Hepatocyte (in vitro differentiated cells): ENCODE measurements at regions not wholly inside any gene's neighbourhood (a gene's known extent, or its start where the extent isn't known, plus 50 kb on each side); places are given as distances from the start of the nearest gene placed in this dataset.
A peak's percentile ranks its signal among the peaks of the same experiment; 100 is the strongest.

Experiments
- DNase-seq: peaks from one replicate; pipeline ENCODE4 v3.0.0-alpha.2; 2016; ENCODE audit warnings: low spot score
- H2AFZ ChIP-seq: fragments of 200-600 bp; sonication (generic); 2 replicates; pipeline ENCODE4 v1.6.0; 2016; ENCODE audit warnings: antibody characterized with exemption, mild to moderate bottlenecking
- H3K27ac ChIP-seq: fragments of 200-600 bp; sonication (generic); 2 replicates; pipeline ENCODE4 v1.5.1; 2016; ENCODE audit warnings: mild to moderate bottlenecking
- H3K27me3 ChIP-seq: fragments of 200-600 bp; sonication (generic); 2 replicates; pipeline ENCODE4 v1.6.1; 2016
- H3K36me3 ChIP-seq: fragments of 200-600 bp; sonication (generic); replicated peaks from 2 replicates; pipeline ENCODE4 v1.5.1; 2016; ENCODE audit warnings: low read depth; ENCODE audit not compliant: insufficient read depth
- H3K4me1 ChIP-seq: fragments of 200-600 bp; sonication (generic); 2 replicates; pipeline ENCODE4 v1.5.1; 2016; ENCODE audit warnings: mild to moderate bottlenecking, moderate library complexity; ENCODE audit not compliant: insufficient read depth
- H3K4me2 ChIP-seq: fragments of 200-600 bp; sonication (generic); 2 replicates; pipeline ENCODE4 v1.6.0; 2016
- H3K4me3 ChIP-seq: fragments of 200-600 bp; sonication (generic); 2 replicates; pipeline ENCODE4 v1.5.1; 2016; ENCODE audit warnings: mild to moderate bottlenecking
- H3K79me2 ChIP-seq: fragments of 200-600 bp; sonication (generic); 2 replicates; pipeline ENCODE4 v1.6.0; 2017; ENCODE audit warnings: mild to moderate bottlenecking
- H3K9me2 ChIP-seq: fragments of 200-600 bp; sonication (generic); replicated peaks from 2 replicates; pipeline ENCODE4 v1.6.0; 2017; ENCODE audit warnings: mild to moderate bottlenecking; ENCODE audit not compliant: insufficient read depth
- H3K9me3 ChIP-seq: fragments of 200-600 bp; sonication (generic); 2 replicates; pipeline ENCODE4 v1.5.1; 2016; ENCODE audit warnings: low read depth, mild to moderate bottlenecking
- H4K20me1 ChIP-seq: fragments of 200-600 bp; sonication (generic); 2 replicates; pipeline ENCODE4 v1.6.0; 2016; ENCODE audit warnings: mild to moderate bottlenecking; ENCODE audit not compliant: insufficient read depth, poor library complexity, severe bottlenecking
- EZH2 ChIP-seq: fragments of 200-600 bp; sonication (generic); IDR thresholded peaks from 2 replicates; pipeline ENCODE4 v1.6.1; 2016; ENCODE audit warnings: antibody characterized with exemption, mild to moderate bottlenecking, borderline replicate concordance
- EZH2phosphoT487 ChIP-seq: fragments of 200-600 bp; sonication (generic); IDR thresholded peaks from one replicate; pipeline ENCODE4 v1.6.1; 2018; ENCODE audit warnings: antibody characterized with exemption, mild to moderate bottlenecking, low read depth, moderate library complexity; ENCODE audit not compliant: unreplicated experiment, severe bottlenecking
- WGBS: methylation state at CpG from one replicate; pipeline ENCODE4 v1.1.6; 2016; ENCODE audit warnings: low lambda C conversion rate; ENCODE audit errors: missing lambda C conversion rate; 5-methylcytosine and 5-hydroxymethylcytosine counted together
- TF ChIP-seq, protein P1 (sequence below): fragments of 200-600 bp; sonication (generic); IDR thresholded peaks from 2 replicates; pipeline ENCODE4 v1.5.1; 2016; ENCODE audit warnings: antibody characterized with exemption, mild to moderate bottlenecking; ENCODE audit not compliant: poor library complexity

DNA sequence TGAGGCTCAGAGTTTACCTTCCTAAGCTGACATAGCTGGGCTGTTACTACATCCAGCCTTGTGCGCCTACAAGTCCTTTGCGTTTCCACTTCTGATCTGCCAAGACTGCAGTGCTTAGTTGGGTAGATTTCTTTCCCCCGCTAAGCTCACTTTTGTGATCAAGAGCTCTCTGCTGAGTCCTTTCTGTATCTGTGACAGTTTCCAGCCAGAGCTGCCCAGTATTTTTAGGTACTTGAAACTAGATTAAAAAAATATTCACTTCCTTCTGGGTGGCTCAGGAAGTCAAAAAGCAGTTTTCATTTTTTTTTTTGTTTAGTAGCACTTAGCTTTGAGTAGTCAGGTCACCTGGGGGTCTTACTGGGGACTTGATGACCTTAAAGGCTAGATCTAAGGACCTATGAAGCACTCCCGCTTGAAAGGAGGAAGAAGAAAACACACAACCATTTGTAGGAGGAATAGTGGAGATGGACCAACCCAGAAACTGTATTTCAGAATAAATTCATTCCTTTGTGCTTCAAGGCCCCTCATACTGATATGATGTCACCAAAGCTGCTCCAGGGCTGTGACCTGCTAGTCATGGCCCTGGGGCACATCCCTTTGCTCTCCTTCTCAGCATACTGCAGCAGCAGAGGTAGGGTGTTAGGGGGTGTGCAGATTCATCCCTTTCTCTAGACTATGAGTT, 75.6 kb upstream of the HNF1B start:
- Histone ChIP-seq H3K27me3 (no peaks in the 10 kb centered on the region), H3K9me3 (no peaks in the 10 kb centered on the region), H3K4me1 (no peaks in the 10 kb centered on the region), H3K36me3 (no peaks in the 10 kb centered on the region), H3K4me2 (no peak overlapping the region), H3K27ac (no peak overlapping the region), H3K79me2 (no peaks in the 10 kb centered on the region), H3K9me2 (no peaks in the 10 kb centered on the region), H2AFZ (no peak overlapping the region), H3K4me3 (no peak overlapping the region), H4K20me1 (no peaks in the 10 kb centered on the region)
- no peak for DNase-seq
- TF ChIP-seq EZH2: no peak
- TF ChIP-seq EZH2phosphoT487: no peak
- TF ChIP-seq, protein P1, sequence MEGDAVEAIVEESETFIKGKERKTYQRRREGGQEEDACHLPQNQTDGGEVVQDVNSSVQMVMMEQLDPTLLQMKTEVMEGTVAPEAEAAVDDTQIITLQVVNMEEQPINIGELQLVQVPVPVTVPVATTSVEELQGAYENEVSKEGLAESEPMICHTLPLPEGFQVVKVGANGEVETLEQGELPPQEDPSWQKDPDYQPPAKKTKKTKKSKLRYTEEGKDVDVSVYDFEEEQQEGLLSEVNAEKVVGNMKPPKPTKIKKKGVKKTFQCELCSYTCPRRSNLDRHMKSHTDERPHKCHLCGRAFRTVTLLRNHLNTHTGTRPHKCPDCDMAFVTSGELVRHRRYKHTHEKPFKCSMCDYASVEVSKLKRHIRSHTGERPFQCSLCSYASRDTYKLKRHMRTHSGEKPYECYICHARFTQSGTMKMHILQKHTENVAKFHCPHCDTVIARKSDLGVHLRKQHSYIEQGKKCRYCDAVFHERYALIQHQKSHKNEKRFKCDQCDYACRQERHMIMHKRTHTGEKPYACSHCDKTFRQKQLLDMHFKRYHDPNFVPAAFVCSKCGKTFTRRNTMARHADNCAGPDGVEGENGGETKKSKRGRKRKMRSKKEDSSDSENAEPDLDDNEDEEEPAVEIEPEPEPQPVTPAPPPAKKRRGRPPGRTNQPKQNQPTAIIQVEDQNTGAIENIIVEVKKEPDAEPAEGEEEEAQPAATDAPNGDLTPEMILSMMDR: no peak
- 76% methylated on average over 4 of the region's 4 CpGs for WGBS

DNA sequence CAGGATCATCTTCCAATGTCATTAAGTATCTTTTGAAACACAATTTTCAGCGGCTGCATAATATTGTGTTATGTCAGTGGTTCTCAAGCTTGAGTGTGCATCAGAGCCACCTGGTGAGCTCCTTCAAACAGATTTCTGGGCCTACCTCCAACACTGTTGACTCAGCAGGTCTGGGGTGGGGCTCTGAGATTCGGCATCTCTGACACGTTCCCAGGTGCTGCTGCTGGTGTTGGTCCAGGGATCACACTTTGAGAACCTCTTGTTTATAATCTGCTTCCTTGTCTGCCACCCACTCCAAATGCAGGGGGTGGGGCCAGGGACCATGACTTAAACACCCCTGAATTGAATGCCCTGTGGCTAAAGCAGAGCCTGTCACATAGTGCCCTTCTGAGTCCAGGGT, 73.8 kb upstream of the HNF1B start:
- no peak overlapping the region for H3K4me2 ChIP-seq
- H3K9me2 ChIP-seq: no peaks in the 10 kb centered on the region
- no peak for DNase-seq
- no peaks in the 10 kb centered on the region for H3K27me3 ChIP-seq
- no peaks in the 10 kb centered on the region for H3K79me2 ChIP-seq
- no peak overlapping the region for H3K4me3 ChIP-seq
- H4K20me1 ChIP-seq: no peaks in the 10 kb centered on the region
- TF ChIP-seq EZH2phosphoT487 (no peak), EZH2 (no peak)
- TF ChIP-seq, protein P1: no peak
- H3K9me3 ChIP-seq: no peaks in the 10 kb centered on the region
- H3K36me3 ChIP-seq: no peaks in the 10 kb centered on the region
- no peaks in the 10 kb centered on the region for H3K4me1 ChIP-seq
- 50% methylated on average over 3 of the region's 3 CpGs for WGBS
- H3K27ac ChIP-seq: no peak overlapping the region
- H2AFZ ChIP-seq: no peak overlapping the region

DNA sequence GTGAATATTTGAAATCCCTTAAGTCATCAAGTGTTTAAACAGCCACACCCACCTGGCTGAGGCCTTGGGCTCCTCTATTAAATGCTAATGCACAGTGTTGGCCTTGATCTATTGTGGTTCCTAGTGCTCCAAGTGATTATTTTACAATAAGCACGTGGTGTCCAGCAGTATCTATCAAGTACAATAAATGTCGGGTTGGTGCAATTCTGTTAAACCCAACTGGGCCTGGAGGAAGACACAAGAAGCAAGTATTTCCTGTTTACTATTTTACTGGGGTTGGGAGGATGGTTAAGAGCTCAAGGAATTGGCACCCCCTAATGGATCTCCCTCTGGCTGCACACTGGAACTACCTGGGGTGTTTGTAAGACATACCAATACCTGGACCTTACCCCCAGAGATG, 72.1 kb upstream of the HNF1B start:
- Histone ChIP-seq H4K20me1 (no peaks in the 10 kb centered on the region), H3K36me3 (no peaks in the 10 kb centered on the region), H3K4me3 (no peak overlapping the region), H3K9me3 (no peaks in the 10 kb centered on the region), H3K4me1 (no peaks in the 10 kb centered on the region), H3K27ac (no peak overlapping the region), H3K27me3 (no peaks in the 10 kb centered on the region), H3K9me2 (no peaks in the 10 kb centered on the region), H3K4me2 (no peak overlapping the region), H2AFZ (no peak overlapping the region), H3K79me2 (no peaks in the 10 kb centered on the region)
- DNase-seq: no peak
- no peak for TF ChIP-seq EZH2
- no peak for TF ChIP-seq EZH2phosphoT487
- TF ChIP-seq, protein P1: peak; percentile 8
- 36% methylated on average over 2 of the region's 2 CpGs for WGBS

DNA sequence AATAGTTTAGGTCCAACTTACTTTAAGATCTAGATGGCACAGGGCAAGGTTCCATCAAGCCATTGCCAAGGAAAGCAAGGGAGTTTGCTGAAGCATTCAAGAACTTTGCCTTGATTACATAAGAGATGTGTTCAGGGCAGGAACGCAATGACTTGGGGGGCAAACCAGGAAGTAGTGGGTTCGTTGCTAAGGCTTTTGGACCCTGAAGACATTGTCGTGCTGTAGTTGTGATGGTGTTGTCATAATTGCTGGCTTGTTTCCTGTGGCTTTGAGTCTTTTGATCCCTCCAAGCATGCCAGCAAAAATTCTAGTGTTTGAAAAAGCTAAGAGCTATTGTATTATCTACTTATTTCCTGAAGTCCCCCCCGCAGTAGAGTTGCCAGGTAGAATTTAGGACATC, 70.7 kb upstream of the HNF1B start:
- Histone ChIP-seq H3K9me3 (no peaks in the 10 kb centered on the region), H3K4me1 (no peaks in the 10 kb centered on the region), H3K9me2 (no peaks in the 10 kb centered on the region), H3K36me3 (no peaks in the 10 kb centered on the region), H3K79me2 (no peaks in the 10 kb centered on the region), H3K27ac (no peak overlapping the region), H3K4me3 (no peak overlapping the region), H4K20me1 (no peaks in the 10 kb centered on the region), H3K4me2 (no peak overlapping the region), H3K27me3 (no peaks in the 10 kb centered on the region), H2AFZ (no peak overlapping the region)
- DNase-seq: no peak
- 82% methylated on average over 4 of the region's 4 CpGs for WGBS
- TF ChIP-seq EZH2 (no peak), EZH2phosphoT487 (no peak)
- TF ChIP-seq, protein P1: no peak
